GM13977 (cell line): ENCODE measurements at regions not wholly inside any gene's neighbourhood (a gene's known extent, or its start where the extent isn't known, plus 50 kb on each side); places are given as distances from the start of the nearest gene placed in this dataset.
A peak's percentile ranks its signal among the peaks of the same experiment; 100 is the strongest.

Experiments
- DNase-seq: peaks from one replicate; pipeline ENCODE4 v3.0.0; 2012; ENCODE audit warnings: low spot score
- CTCF ChIP-seq: IDR thresholded peaks from 2 replicates; pipeline ENCODE4 v1.5.1; 2012; ENCODE audit warnings: mild to moderate bottlenecking, control low read depth; ENCODE audit not compliant: insufficient read depth; ENCODE audit errors: extremely low read depth, missing control alignments
- in situ Hi-C: fragments of 300-500 bp; cut with MboI; formaldehyde crosslinking; loops from one replicate; pipeline ENCODE4 v1.12.0; 2022; ENCODE audit warnings: low sequenced_read_pairs, low pct_unique_long_range_greater_than_20kb, mixed read lengths, inconsistent platforms; ENCODE audit not compliant: unreplicated experiment

- in situ Hi-C loops = no loop called here
- no peak for DNase-seq
- TF ChIP-seq CTCF = no peak
These were observed 76.5 kb upstream of the PLAC8 start for GRCh38 chr4:83191026-83191425.

- in situ Hi-C loops = no loop called here
- TF ChIP-seq CTCF = no peak
- DNase-seq = no peak
These were observed 75.2 kb upstream of the PLAC8 start for GRCh38 chr4:83189631-83190136.

- no peak for TF ChIP-seq CTCF
- in situ Hi-C loops = no loop called here
- DNase-seq = peak; percentile 61
These were observed 66.0 kb upstream of the PLAC8 start for GRCh38 chr4:83180431-83180968.

- no peak for DNase-seq
- in situ Hi-C loops = no loop called here
- no peak for TF ChIP-seq CTCF
These were observed 64.7 kb upstream of the PLAC8 start for GRCh38 chr4:83179205-83179604.

GRCh38 chr4:83178029-83178428 lies 63.5 kb upstream of the PLAC8 start:
- in situ Hi-C loops = no loop called here
- TF ChIP-seq CTCF = no peak
- DNase-seq = peak; percentile 64

GRCh38 chr4:83177182-83177581 lies 62.7 kb upstream of the PLAC8 start:
- in situ Hi-C loops = no loop called here
- DNase-seq = no peak
- no peak for TF ChIP-seq CTCF
